CD14-positive monocyte (primary cell): ENCODE measurements at regions not wholly inside any gene's neighbourhood (a gene's known extent, or its start where the extent isn't known, plus 50 kb on each side); places are given as distances from the start of the nearest gene placed in this dataset.

Source experiments
- DNase-seq, 3 donors: peaks; one replicate each; pipeline ENCODE4 v3.0.0-alpha.2; 2011 to 2022
- H2AFZ ChIP-seq: 2 replicates; pipeline ENCODE4 v1.6.0; 2012; ENCODE audit warnings: mild to moderate bottlenecking, low read depth, low read length, inconsistent platforms; ENCODE audit not compliant: insufficient read depth, poor library complexity, severe bottlenecking
- H3K27ac ChIP-seq, 2 donors: 1 replicate in 1 of 2; 2 replicates in 1 of 2; pipeline ENCODE4 v1.5.1; 2012 to 2013; ENCODE audit warnings: low read length in 2 of 2, control low read depth in 1 of 2, inconsistent platforms in 1 of 2, low read depth in 1 of 2, mild to moderate bottlenecking in 1 of 2
- H3K27me3 ChIP-seq, 2 donors: one replicate each; pipeline versions ENCODE4 v1.6.0 to v1.6.1; 2011 to 2013; ENCODE audit warnings: low read length in 2 of 2; ENCODE audit not compliant: control insufficient read depth in 2 of 2, insufficient read depth in 2 of 2
- H3K36me3 ChIP-seq, 2 donors: replicated peaks in 1 of 2; 1 replicate in 1 of 2; 2 replicates in 1 of 2; pipeline versions ENCODE4 v1.5.1 to v1.6.1; 2012 to 2013; ENCODE audit warnings: low read length in 2 of 2, control low read depth in 1 of 2, inconsistent platforms in 1 of 2, mild to moderate bottlenecking in 1 of 2; ENCODE audit not compliant: insufficient read depth in 2 of 2, control insufficient read depth in 1 of 2
- H3K4me1 ChIP-seq, 2 donors: 1 replicate in 1 of 2; 2 replicates in 1 of 2; pipeline versions ENCODE4 v1.5.1 to v1.6.1; 2012 to 2013; ENCODE audit warnings: low read length in 2 of 2, control low read depth in 1 of 2, inconsistent platforms in 1 of 2, mild to moderate bottlenecking in 1 of 2, moderate library complexity in 1 of 2; ENCODE audit not compliant: insufficient read depth in 2 of 2, control insufficient read depth in 1 of 2
- H3K4me2 ChIP-seq: replicated peaks from 2 replicates; pipeline ENCODE3; 2012; ENCODE audit warnings: low read length, moderate library complexity, mild to moderate bottlenecking; ENCODE audit not compliant: poor library complexity, severe bottlenecking; ENCODE audit errors: extremely low read depth
- H3K4me3 ChIP-seq, 3 experiments: fragments of 200-600 bp in 1 of 3; sonication (generic) in 1 of 3; replicated peaks in 1 of 3; 1 replicate in 2 of 3; 2 replicates in 1 of 3; pipeline ENCODE4 v1.5.1; 2011 to 2013; ENCODE audit warnings: low read length in 3 of 3, mild to moderate bottlenecking in 3 of 3, control low read depth in 2 of 3, low read depth in 2 of 3, inconsistent platforms in 1 of 3, moderate library complexity in 1 of 3
- H3K79me2 ChIP-seq: 2 replicates; pipeline ENCODE4 v1.6.0; 2012; ENCODE audit warnings: mild to moderate bottlenecking, control low read depth, inconsistent platforms, low read length, moderate library complexity; ENCODE audit not compliant: insufficient read depth
- H3K9ac ChIP-seq: 2 replicates; pipeline ENCODE4 v1.6.0; 2017; ENCODE audit warnings: low read length, mild to moderate bottlenecking; ENCODE audit not compliant: insufficient read depth, poor library complexity, severe bottlenecking
- H3K9me3 ChIP-seq, 2 donors: replicated peaks in 1 of 2; 1 replicate in 1 of 2; 2 replicates in 1 of 2; pipeline versions ENCODE4 v1.5.1 to v1.6.1; 2012 to 2013; ENCODE audit warnings: low read length in 2 of 2, control low read depth in 1 of 2; ENCODE audit not compliant: control insufficient read depth in 1 of 2, insufficient read depth in 1 of 2
- H4K20me1 ChIP-seq: 2 replicates; pipeline ENCODE4 v1.6.0; 2012; ENCODE audit warnings: mild to moderate bottlenecking, low read length, control low read depth, moderate library complexity; ENCODE audit not compliant: insufficient read depth
- H3K27ac Mint-ChIP-seq, 7 donors: one replicate each; pipeline ENCODE4 v1.8.0; 2020; ENCODE audit warnings: mild to moderate bottlenecking in 7 of 7, mixed read lengths in 7 of 7, moderate library complexity in 6 of 7, inconsistent platforms in 2 of 7
- H3K27me3 Mint-ChIP-seq, 3 donors: one replicate each; pipeline ENCODE4 v1.8.0; 2021 to 2022; ENCODE audit warnings: low read depth in 3 of 3, mild to moderate bottlenecking in 3 of 3, mixed read lengths in 3 of 3, moderate library complexity in 3 of 3, inconsistent platforms in 1 of 3
- H3K36me3 Mint-ChIP-seq, 2 donors: one replicate each; pipeline ENCODE4 v1.8.0; 2020; ENCODE audit warnings: mixed read lengths in 2 of 2, inconsistent platforms in 1 of 2, mild to moderate bottlenecking in 1 of 2
- H3K4me1 Mint-ChIP-seq: one replicate; pipeline ENCODE4 v1.8.0; 2020; ENCODE audit warnings: mild to moderate bottlenecking, mixed read lengths
- H3K4me3 Mint-ChIP-seq, 2 donors: one replicate each; pipeline ENCODE4 v1.8.0; 2020; ENCODE audit warnings: mild to moderate bottlenecking in 2 of 2, mixed read lengths in 2 of 2, moderate library complexity in 1 of 2
- H3K9me3 Mint-ChIP-seq, 7 donors: one replicate each; pipeline ENCODE4 v1.8.0; 2020 to 2022; ENCODE audit warnings: mixed read lengths in 7 of 7, mild to moderate bottlenecking in 6 of 7, moderate library complexity in 6 of 7, inconsistent platforms in 2 of 7
- WGBS: methylation state at CpG from one replicate; pipeline ENCODE4 v1.1.5; 2013; ENCODE audit warnings: missing lambda C conversion rate; ENCODE audit not compliant: insufficient coverage; 5-methylcytosine and 5-hydroxymethylcytosine counted together
- intact Hi-C, 2 donors: fragments of 100-400 bp; cut with micrococcal nuclease; formaldehyde crosslinking; loops; one replicate each; pipeline versions ENCODE4 v1.15.0 to v1.15.1; 2023
- TF ChIP-seq, protein P1 (sequence below): fragments of 200-600 bp; IDR thresholded peaks from one replicate; pipeline ENCODE4 v1.8.0; 2022; ENCODE audit warnings: antibody characterized with exemption, mild to moderate bottlenecking

DNA sequence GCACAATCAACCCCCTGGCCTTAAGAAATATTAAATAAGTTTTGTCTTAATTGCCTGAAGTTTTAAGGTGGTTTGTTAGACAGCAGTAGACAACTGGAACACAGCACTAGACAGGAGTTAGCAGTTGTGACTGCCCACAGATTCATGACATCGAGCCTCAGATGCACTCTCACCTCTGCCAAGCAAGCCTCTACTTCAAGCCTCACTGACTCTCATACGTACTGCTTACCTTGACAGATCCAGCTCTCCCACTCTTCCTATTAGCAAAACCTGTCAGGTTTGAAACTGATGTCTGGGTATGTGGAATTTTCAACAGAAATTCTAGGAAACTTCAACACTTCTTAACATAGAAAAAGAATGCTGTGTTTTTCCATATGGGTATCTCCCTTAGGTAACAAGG is 382.9 kb upstream of the DPH6 start:
- intact Hi-C loops = no loop called here
- Histone ChIP-seq H3K36me3 (no peaks in the 10 kb centered on the region), H3K4me3 (no peak overlapping the region), H3K4me1 (no peaks in the 10 kb centered on the region), H3K27me3 (no peaks in the 10 kb centered on the region), H3K27ac (no peak overlapping the region), H3K9ac (no peak overlapping the region), H3K9me3 (no peaks in the 10 kb centered on the region), H3K4me2 (no peak overlapping the region), H4K20me1 (no peaks in the 10 kb centered on the region), H3K79me2 (no peaks in the 10 kb centered on the region), H2AFZ (no peak overlapping the region)
- DNase-seq = no peak
- no peaks in the 10 kb centered on the region for H3K36me3 Mint-ChIP-seq
- WGBS = no CpG with 5 or more reads among the region's 2 CpGs
- no peaks in the 10 kb centered on the region for H3K27me3 Mint-ChIP-seq
- TF ChIP-seq, protein P1, sequence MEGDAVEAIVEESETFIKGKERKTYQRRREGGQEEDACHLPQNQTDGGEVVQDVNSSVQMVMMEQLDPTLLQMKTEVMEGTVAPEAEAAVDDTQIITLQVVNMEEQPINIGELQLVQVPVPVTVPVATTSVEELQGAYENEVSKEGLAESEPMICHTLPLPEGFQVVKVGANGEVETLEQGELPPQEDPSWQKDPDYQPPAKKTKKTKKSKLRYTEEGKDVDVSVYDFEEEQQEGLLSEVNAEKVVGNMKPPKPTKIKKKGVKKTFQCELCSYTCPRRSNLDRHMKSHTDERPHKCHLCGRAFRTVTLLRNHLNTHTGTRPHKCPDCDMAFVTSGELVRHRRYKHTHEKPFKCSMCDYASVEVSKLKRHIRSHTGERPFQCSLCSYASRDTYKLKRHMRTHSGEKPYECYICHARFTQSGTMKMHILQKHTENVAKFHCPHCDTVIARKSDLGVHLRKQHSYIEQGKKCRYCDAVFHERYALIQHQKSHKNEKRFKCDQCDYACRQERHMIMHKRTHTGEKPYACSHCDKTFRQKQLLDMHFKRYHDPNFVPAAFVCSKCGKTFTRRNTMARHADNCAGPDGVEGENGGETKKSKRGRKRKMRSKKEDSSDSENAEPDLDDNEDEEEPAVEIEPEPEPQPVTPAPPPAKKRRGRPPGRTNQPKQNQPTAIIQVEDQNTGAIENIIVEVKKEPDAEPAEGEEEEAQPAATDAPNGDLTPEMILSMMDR = no peak
- no peak overlapping the region for H3K27ac Mint-ChIP-seq
- H3K4me3 Mint-ChIP-seq = no peak overlapping the region
- peaks cover 0 to 3% (median 1%) of the 10 kb centered on the region in 7 donors for H3K9me3 Mint-ChIP-seq
- no peaks in the 10 kb centered on the region for H3K4me1 Mint-ChIP-seq

DNA sequence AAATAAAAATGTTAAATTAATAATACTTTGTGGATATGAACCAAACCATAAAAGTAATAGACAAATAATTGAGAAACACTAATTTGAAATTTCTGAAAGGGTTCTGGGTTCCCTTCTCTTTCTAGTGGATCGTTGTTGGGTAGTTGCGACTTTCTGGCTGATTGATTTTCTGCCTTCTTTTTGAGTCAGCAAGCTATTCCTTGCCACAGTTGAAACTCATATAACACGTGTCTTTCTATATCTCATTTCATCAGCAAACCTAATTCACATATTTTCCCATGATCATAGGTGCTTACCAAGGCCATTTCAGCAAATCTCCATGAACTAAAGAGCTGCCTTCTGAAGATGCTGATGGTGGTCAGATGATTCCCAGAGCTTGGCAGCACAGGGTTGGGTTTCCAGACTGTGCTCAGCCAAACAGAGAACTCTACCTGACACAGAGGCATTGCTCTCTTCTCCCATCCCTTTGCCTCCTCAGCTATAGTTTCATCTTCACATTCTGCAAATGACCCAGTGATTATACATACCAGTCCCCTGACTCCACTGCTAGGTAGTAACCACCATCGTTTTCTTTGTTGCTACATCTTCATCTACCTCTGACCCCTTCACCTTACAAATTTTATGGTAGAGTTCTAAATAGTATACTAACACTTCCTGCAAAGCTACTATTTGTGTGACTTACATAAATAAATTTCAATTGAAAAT is 383.9 kb upstream of the DPH6 start:
- Mint-ChIP-seq H3K4me1 (no peaks in the 10 kb centered on the region), H3K27me3 (no peaks in the 10 kb centered on the region), H3K27ac (no peak overlapping the region), H3K9me3 (peaks cover 0 to 3% (median under 1%) of the 10 kb centered on the region in 7 donors), H3K4me3 (no peak overlapping the region), H3K36me3 (no peaks in the 10 kb centered on the region)
- H3K9me3 ChIP-seq = no peaks in the 10 kb centered on the region
- H3K27ac ChIP-seq = no peak overlapping the region
- no peaks in the 10 kb centered on the region for H4K20me1 ChIP-seq
- TF ChIP-seq, protein P1 = no peak
- no peak overlapping the region for H3K4me2 ChIP-seq
- H3K27me3 ChIP-seq = no peaks in the 10 kb centered on the region
- WGBS = no CpG with 5 or more reads among the region's 4 CpGs
- no peaks in the 10 kb centered on the region for H3K79me2 ChIP-seq
- no peak overlapping the region for H2AFZ ChIP-seq
- no peak for DNase-seq
- no peaks in the 10 kb centered on the region for H3K4me1 ChIP-seq
- intact Hi-C loops = no loop called here
- H3K4me3 ChIP-seq = no peak overlapping the region
- no peak overlapping the region for H3K9ac ChIP-seq
- no peaks in the 10 kb centered on the region for H3K36me3 ChIP-seq
